H4 (cell line): ENCODE measurements at regions not wholly inside any gene's neighbourhood (a gene's known extent, or its start where the extent isn't known, plus 50 kb on each side); places are given as distances from the start of the nearest gene placed in this dataset.
"Not testable (repeated sequence)": the region's sequence is repeated elsewhere in the genome, so short reads cannot be mapped to it uniquely, and the experiment has no call there.

Experiments used
- DNase-seq: peaks from one replicate; pipeline ENCODE4 v3.0.0-alpha.2; 2015; ENCODE audit warnings: low spot score

DNA sequence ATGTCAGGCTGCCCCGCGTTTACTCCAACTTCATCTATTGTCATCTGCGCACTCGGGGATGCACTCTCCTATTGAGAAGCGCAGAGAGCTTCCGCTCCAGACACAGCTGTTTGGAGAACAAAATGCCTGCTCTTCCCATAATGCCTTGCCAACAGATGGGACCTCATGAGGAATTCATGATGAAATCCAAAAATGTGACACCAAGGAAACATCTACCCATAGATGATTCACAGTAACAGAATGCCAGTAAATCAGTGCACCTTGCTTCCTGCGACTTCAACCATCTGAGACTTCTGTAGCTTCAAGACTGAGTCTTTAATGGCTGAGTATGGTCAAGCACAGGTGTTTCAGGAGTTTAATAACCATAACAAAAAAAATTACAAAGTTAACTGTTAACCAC is 1144.9 kb upstream of the GOT2 start:
- no peak for DNase-seq

DNA sequence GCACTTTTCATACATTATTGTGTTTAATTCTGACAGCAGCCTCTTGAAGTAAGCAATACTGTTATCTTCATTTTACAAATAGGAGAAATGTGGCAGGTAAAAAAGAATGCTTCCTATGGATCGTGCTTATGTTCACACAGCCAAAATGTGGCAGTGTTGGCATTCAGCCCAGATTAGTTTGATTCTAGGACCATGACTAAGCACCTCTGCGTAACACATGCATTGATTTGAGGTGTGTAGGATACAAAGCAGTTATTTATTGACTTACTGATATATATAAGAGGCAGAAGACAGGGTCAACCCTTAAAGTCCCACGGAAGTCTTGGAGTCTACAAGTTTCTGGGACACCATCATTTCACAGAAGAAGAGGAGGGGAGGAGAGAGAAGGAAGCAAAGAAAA is 1144.4 kb upstream of the GOT2 start:
- peak; percentile 78 for DNase-seq

- DNase-seq: no peak
Observed at GRCh38 chr16:59864981-59865666, 1131.0 kb upstream of the GOT2 start.

GRCh38 chr16:59859676-59860402 is 1125.7 kb upstream of the GOT2 start:
- no peak for DNase-seq

DNA sequence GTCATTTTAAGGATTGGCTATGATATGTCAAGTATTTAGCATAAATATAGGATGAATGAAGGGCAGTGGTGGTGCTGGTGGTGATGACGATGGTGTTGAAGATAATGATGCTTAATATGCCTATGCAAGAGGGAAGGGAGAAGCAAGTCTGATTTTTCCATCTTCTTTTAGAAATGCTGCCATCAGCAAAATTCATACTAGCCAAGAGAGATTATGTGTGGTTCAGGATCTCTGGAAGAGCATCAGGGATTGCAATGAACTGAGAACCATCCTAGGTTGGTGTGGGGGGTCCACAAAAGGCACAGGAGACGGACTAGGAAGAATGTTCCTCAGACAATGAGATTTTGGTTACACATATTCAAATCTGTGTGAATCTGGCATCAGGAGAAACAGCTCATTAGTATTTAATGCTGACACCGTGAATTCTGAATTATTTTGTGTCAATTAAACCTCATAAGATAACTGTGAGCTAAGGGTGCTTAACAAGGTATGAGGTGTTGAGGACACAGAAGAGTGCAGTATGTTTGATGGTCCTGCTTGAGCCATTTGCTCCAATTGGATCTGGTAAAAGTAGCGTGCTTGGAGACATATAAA is 1120.8 kb upstream of the GOT2 start:
- no peak for DNase-seq

GRCh38 chr16:59849716-59850115 is 1115.6 kb upstream of the GOT2 start:
- DNase-seq: no peak

- no peak for DNase-seq
Observed at GRCh38 chr16:59848296-59848695, 1114.2 kb upstream of the GOT2 start.

- no peak for DNase-seq
Observed at GRCh38 chr16:59840169-59840568, 1106.1 kb upstream of the GOT2 start.

DNA sequence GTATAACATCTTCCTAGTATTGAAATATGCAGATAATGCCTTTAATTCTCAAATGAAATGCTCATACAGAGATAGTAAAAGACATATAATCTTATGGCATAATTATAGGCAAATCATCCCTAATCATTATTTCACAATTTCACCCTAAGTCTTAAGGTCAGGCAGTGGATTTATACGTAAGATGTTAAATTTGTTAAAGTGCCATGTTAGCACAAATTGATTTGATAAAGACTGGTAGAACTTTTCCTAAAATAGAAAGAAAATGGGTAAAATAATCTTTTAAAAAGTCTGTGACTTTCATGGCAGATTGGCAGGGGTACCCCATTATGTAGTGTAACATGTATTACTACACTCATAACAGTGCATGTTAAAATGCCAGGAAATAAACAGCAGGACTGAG is 1092.7 kb upstream of the GOT2 start:
- DNase-seq: no peak

GRCh38 chr16:59809488-59809887 is 1075.4 kb upstream of the GOT2 start:
- DNase-seq: not testable (repeated sequence)

DNA sequence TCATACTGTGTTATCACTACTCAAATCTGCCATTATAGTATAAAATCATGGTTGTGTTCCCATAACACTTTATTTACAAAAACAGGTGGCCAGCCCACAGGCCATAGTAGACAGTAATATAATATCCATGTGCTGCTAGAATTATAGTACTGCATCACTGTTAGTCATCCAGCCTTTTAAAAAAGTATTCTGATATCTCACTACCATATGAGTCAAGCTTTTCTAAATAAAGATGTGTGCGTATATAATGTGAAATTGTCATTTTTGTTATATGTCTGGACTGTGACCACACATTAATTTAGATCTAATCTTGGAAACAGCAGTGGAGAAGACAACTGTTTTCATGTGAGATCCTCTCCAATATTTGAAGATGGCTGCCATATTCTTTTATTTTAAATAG is 1049.1 kb upstream of the GOT2 start:
- no peak for DNase-seq

DNA sequence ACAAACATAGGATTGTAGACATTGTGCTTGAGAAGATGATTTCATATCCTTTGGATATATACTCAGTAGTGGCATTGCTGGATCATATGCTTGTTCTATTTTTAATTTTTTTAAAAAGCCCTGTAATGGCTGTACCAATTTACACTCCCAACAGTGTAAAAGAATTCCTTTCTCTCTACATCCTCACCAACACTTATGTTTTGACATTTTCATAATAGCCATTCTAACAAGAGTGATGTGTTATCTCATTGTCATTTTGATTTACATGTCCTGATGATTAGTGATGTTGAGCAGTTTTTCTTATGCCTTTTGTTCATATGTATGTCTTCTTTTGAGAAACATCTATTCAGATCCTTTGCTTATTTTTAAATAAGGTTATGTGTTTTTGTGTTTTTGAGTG is 1039.2 kb upstream of the GOT2 start:
- no peak for DNase-seq

DNA sequence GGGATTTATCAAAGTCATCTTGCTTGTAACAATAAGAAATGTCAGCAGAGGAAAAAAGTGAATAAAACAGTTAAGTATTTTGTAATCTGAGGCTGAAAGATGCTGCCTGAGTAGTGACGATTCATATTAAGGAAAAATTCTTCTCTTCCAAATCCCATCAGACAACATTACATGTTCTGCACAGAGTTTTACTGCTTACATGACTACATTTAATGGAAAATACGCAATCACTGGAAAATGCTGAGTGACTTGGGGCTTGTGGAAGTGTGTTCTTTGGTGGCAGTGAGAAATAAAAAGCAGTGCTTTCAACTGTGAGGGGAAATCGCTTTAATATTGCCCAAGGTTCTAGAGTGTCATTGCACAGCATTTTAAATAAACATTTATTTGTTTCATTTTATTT is 1025.2 kb upstream of the GOT2 start:
- DNase-seq: no peak

DNA sequence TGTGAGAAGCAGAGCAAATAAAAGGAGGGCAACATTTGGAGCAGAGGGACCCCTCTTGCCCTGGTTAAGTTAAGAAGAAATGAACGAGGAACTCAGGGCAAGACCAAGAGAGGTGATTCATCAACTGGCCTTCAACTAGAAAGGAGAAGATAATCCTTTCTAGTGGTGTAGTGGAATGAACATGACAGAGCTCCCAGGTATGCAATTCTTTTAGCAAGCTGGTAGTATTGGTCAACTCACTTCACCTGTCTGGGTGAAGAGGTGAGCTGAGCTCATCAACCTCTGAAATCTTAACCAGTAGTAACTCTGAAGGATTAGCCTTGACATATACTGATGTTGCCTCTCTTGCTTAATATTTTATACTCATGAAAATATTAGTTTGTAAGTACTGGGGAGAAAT is 1024.7 kb upstream of the GOT2 start:
- DNase-seq: no peak

- no peak for DNase-seq
Observed at GRCh38 chr16:59754854-59755253, 1020.7 kb upstream of the GOT2 start.

DNA sequence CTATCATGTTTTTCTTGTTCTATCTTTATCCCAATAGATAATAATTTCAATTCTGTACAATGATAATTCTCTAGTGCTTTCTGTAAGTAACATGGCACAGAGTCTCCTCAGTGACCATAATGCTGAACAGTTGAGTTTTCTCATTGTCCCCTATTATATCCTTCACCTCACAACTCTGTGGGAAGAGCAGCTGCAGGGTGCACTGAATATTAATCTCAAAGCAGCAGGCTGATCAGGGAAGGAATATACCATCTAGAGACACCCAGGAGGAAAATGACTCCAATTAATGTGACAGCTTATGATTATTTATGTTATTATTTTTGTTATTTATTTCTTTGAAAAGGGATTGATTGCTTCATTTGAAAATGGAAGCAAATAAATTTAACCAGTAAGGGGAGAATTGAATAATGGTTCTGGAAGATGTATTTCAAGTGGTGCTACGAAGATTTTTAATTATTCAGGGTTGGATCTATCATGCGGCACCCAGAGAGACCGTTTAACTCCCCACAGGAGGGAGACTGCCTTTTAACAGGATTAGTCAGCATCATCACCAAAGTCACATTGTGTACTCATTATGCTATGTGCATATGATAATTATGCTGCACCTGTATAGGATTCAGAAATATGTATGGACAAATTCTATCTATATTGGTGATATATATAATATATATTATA is 1015.7 kb upstream of the GOT2 start:
- DNase-seq: no peak

DNA sequence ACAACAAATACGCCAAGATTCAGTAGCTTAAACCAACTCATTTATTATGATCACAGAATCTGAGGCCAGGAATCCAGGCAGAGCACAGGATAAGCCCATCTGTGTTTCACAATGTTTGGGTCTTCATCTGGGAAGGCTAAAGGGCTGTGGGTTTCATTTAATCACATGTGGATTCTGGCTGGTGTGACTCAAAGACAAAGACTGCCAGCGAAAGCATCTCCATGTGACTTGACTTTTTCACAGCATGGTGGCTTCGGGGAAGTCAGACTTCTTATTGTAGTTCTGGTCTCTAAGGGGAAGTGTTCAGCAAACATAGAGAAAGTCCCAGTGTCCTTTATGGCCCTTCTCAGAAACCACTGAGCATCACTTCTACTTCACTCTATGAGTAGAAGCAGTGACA is 1014.4 kb upstream of the GOT2 start:
- no peak for DNase-seq

DNA sequence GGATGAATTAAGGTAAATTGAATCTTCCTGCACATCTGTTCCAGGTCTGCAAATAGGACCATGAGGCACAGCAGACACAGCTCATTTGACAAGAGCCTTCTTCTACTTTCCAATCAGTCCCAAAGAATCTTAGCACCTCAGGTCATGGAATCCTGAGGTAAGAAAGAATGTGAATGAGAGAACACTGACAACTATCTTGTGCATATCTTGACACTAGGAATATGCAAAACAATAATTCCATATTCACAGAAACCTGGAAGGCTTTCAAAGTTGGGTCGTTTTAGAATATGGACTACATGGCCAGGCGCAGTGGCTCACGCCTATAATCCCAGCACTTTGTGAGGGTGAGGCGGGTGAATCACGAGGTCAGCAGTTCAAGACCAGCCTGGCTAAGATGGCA is 1009.4 kb upstream of the GOT2 start:
- no peak for DNase-seq

DNA sequence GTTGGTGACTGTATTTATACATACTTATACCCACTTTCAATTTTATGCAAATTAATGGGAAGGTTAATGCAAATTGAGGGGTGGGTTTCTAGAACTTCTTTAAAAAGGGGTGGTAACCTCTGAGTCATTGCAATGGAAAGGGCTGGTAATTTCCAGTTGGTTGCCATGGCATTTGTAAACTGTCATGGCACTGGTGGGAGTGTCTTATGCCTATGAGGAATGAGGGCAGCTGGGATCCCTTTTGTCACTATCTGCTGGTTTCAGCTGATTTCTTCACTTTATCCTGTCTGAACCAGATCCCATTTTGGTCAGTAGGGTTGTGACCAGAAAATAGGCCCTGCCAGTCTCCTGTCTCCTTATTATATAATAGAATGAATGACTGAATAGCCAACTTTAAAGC is 1006.7 kb upstream of the GOT2 start:
- no peak for DNase-seq

GRCh38 chr16:59737274-59737673 is 1003.2 kb upstream of the GOT2 start:
- DNase-seq: no peak

GRCh38 chr16:59733321-59733720 is 999.2 kb upstream of the GOT2 start:
- no peak for DNase-seq

DNA sequence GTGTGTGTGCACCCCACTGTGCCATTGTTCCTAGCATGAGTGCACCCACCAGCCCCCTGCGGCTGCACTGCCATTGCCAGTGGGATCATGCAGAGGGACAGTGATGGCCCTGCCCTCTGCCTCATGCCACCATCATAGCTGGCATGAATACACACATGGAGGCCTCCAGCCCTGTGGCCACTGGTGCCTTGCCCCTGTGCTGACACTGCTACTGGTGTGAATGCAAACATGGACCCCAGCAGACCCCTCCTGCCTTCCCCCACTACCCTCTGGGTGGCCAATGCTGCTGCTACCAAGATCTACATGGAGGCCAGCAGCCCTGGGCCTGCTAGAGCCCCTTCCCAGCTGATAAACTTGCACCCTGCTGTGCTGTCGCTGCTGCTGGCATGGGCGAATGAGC is 995.5 kb upstream of the GOT2 start:
- no peak for DNase-seq

DNA sequence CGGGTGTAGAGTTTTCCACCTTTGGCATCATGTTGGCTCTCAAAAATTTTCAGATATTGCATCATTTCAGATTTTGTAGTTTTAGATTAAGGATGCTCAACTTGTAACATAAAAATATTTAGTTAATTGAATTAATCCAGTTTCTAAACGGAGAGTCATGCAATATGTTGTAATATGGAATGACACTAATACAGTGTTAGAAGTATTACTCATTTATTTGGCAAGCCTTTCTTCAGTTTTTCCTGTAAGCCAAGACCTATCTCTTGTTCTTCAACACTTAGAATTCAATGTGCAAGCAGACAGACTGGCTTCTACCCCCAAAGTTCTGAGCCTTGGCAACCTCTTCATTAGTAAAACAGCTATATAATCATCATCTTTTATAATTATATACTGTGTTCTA is 985.0 kb upstream of the GOT2 start:
- DNase-seq: no peak
